ENCODE measurements at regions not wholly inside any gene's neighbourhood (a gene's known extent, or its start where the extent isn't known, plus 50 kb on each side); places are given as distances from the start of the nearest gene placed in this dataset.

- H3K79me2 ChIP-seq (ENCODE audit: insufficient read depth, low read length): no peaks in the 10 kb centered on the region
- H3K4me1 ChIP-seq (ENCODE audit: insufficient read depth, low read length, severe bottlenecking): no peaks in the 10 kb centered on the region
- H3K9me2 ChIP-seq (ENCODE audit: low read depth, low read length): no peaks in the 10 kb centered on the region
- no peak overlapping the region for H3K9ac ChIP-seq (ENCODE audit: low read length)
- no peaks in the 10 kb centered on the region for H3K9me3 ChIP-seq (ENCODE audit: low read length)
- H3K27me3 ChIP-seq (ENCODE audit: insufficient read depth, low read length): no peaks in the 10 kb centered on the region
- no peak overlapping the region for H3K4me2 ChIP-seq (ENCODE audit: low read length)
- H3K4me3 ChIP-seq (ENCODE audit: low read depth, low read length, poor library complexity, severe bottlenecking): no peak overlapping the region
- H3K27ac ChIP-seq (ENCODE audit: low read depth, low read length, poor library complexity, severe bottlenecking): no peak overlapping the region
- no peaks in the 10 kb centered on the region for H4K20me1 ChIP-seq (ENCODE audit: insufficient read depth, low read length)
- no peak overlapping the region for H2AFZ ChIP-seq (ENCODE audit: low read length)
- TF ChIP-seq EZH2 (IDR thresholded peaks at IDR 0.05; ENCODE audit: borderline replicate concordance, low read length) (no peak), CTCF (IDR thresholded peaks at IDR 0.05; ENCODE audit: low read length) (no peak)
- H3K36me3 ChIP-seq (ENCODE audit: insufficient read depth, low read length): no peaks in the 10 kb centered on the region
- H3F3A ChIP-seq (ENCODE audit: insufficient read depth, low read length): no peaks in the 10 kb centered on the region
Measured at GRCh38 chr1:56197946-56198345, 381.4 kb downstream of the PLPP3 start.

- Histone ChIP-seq H3K4me2 (ENCODE audit: low read length) (no peak overlapping the region), H3K36me3 (ENCODE audit: insufficient read depth, low read length) (no peaks in the 10 kb centered on the region), H3K9ac (ENCODE audit: low read length) (no peak overlapping the region), H3K9me3 (ENCODE audit: low read length) (no peaks in the 10 kb centered on the region), H3K4me1 (ENCODE audit: insufficient read depth, low read length, severe bottlenecking) (no peaks in the 10 kb centered on the region), H3K4me3 (ENCODE audit: low read depth, low read length, poor library complexity, severe bottlenecking) (no peak overlapping the region), H4K20me1 (ENCODE audit: insufficient read depth, low read length) (no peaks in the 10 kb centered on the region), H3K79me2 (ENCODE audit: insufficient read depth, low read length) (no peaks in the 10 kb centered on the region), H2AFZ (ENCODE audit: low read length) (no peak overlapping the region), H3F3A (ENCODE audit: insufficient read depth, low read length) (no peaks in the 10 kb centered on the region), H3K27me3 (ENCODE audit: insufficient read depth, low read length) (no peaks in the 10 kb centered on the region), H3K27ac (ENCODE audit: low read depth, low read length, poor library complexity, severe bottlenecking) (no peak overlapping the region), H3K9me2 (ENCODE audit: low read depth, low read length) (no peaks in the 10 kb centered on the region)
- TF ChIP-seq CTCF (IDR thresholded peaks at IDR 0.05; ENCODE audit: low read length): no peak
- TF ChIP-seq EZH2 (IDR thresholded peaks at IDR 0.05; ENCODE audit: borderline replicate concordance, low read length): no peak
Measured at GRCh38 chr1:56196839-56197238, 382.5 kb downstream of the PLPP3 start.

- Histone ChIP-seq H3K36me3 (ENCODE audit: insufficient read depth, low read length) (no peaks in the 10 kb centered on the region), H2AFZ (ENCODE audit: low read length) (no peak overlapping the region), H3K4me3 (ENCODE audit: low read depth, low read length, poor library complexity, severe bottlenecking) (no peak overlapping the region), H3K79me2 (ENCODE audit: insufficient read depth, low read length) (no peaks in the 10 kb centered on the region), H3K4me1 (ENCODE audit: insufficient read depth, low read length, severe bottlenecking) (no peaks in the 10 kb centered on the region), H4K20me1 (ENCODE audit: insufficient read depth, low read length) (no peaks in the 10 kb centered on the region), H3K4me2 (ENCODE audit: low read length) (no peak overlapping the region), H3K9me3 (ENCODE audit: low read length) (no peaks in the 10 kb centered on the region), H3K9ac (ENCODE audit: low read length) (no peak overlapping the region), H3K27me3 (ENCODE audit: insufficient read depth, low read length) (no peaks in the 10 kb centered on the region), H3K9me2 (ENCODE audit: low read depth, low read length) (no peaks in the 10 kb centered on the region), H3K27ac (ENCODE audit: low read depth, low read length, poor library complexity, severe bottlenecking) (no peak overlapping the region), H3F3A (ENCODE audit: insufficient read depth, low read length) (no peaks in the 10 kb centered on the region)
- TF ChIP-seq EZH2 (IDR thresholded peaks at IDR 0.05; ENCODE audit: borderline replicate concordance, low read length) (no peak), CTCF (IDR thresholded peaks at IDR 0.05; ENCODE audit: low read length) (no peak)
Measured at GRCh38 chr1:56194701-56195300, 384.6 kb downstream of the PLPP3 start.
